Heart left ventricle (tissue), 13 donors: ENCODE measurements at regions not wholly inside any gene's neighbourhood (a gene's known extent, or its start where the extent isn't known, plus 50 kb on each side); places are given as distances from the start of the nearest gene placed in this dataset.

Source experiments
- POLR2A ChIP-seq, 2 donors: fragments of 450-650 bp; IDR thresholded peaks; one replicate each; pipeline ENCODE4 v1.6.1; 2017; ENCODE audit warnings: antibody characterized with exemption in 2 of 2, mild to moderate bottlenecking in 2 of 2, moderate library complexity in 2 of 2
- TF ChIP-seq, protein P1 (sequence below), 12 donors: fragments of 200-600 bp; sonication (generic) in 4 of 12; IDR thresholded peaks; one replicate each; pipeline versions ENCODE4 v1.5.0 to v1.8.0; 2018 to 2022; ENCODE audit warnings: antibody characterized with exemption in 12 of 12, mild to moderate bottlenecking in 5 of 12
- donor health status: ischemic (EF 13 %, LVEDD 7.1; RV severe dilation, severe dysfunction).
- donor health status: DM: no; HTN: yes; CAD: no.
- donor health status: DM: no; HTN: no; CAD: no.
- donor health status: ischemic (EF 25% LVEDD 6.9; RV normal size, moderate dysfunction).
- donor health status: ischemic (EF 25% LVEDD 5.7; RV mildly dilated, moderate dysfunction).
- donor health status: ischemic (EF 35%, LVEDD 5.7; RV mildly dilated, moderate dysfunction).
- donor health status: nonischemic (EF 11% LVEDD 7.7; RV severe dilation, severe dysfunction).
- donor health status: DM: yes; HTN: yes; CAD: no.
- donor health status: PGD.
- donor health status: ischemic (EF 29% LVEDD 5.4; RV normal size, mild dysfunction).
- donor health status: nonischemic (EF 23%, LVEDD 6.1; RV moderate dilation, normal function).

DNA sequence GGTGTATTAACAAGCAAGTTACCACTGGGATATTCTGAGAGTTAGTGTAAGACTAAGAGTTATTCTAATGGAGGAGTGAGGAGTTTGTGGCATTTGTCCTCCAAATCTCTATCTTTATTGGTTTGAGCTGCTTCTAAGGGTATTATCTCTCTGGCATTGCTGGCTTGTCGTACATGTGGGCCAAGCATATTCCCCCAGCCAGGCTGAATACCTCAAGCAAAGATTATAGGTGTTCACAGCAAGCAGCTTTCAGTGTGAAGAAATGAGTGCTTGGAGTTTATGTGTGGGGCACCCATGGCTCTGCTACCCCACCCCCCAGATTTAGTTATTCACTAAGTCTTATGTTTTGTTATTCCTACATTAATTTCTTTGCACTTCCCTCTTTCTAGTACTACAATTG is 193.6 kb upstream of the FANCL start:
- TF ChIP-seq POLR2A (IDR thresholded peaks at IDR 0.05) = no peak
- TF ChIP-seq, protein P1, sequence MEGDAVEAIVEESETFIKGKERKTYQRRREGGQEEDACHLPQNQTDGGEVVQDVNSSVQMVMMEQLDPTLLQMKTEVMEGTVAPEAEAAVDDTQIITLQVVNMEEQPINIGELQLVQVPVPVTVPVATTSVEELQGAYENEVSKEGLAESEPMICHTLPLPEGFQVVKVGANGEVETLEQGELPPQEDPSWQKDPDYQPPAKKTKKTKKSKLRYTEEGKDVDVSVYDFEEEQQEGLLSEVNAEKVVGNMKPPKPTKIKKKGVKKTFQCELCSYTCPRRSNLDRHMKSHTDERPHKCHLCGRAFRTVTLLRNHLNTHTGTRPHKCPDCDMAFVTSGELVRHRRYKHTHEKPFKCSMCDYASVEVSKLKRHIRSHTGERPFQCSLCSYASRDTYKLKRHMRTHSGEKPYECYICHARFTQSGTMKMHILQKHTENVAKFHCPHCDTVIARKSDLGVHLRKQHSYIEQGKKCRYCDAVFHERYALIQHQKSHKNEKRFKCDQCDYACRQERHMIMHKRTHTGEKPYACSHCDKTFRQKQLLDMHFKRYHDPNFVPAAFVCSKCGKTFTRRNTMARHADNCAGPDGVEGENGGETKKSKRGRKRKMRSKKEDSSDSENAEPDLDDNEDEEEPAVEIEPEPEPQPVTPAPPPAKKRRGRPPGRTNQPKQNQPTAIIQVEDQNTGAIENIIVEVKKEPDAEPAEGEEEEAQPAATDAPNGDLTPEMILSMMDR (IDR thresholded peaks at IDR 0.05) = no peak
